Endothelial cell of umbilical vein (primary cell): ENCODE measurements at regions not wholly inside any gene's neighbourhood (a gene's known extent, or its start where the extent isn't known, plus 50 kb on each side); places are given as distances from the start of the nearest gene placed in this dataset.
"Not testable (repeated sequence)": the region's sequence is repeated elsewhere in the genome, so short reads cannot be mapped to it uniquely, and the experiment has no call there.

ENCODE experiments used
- BruUV-seq: library from RNA; stranded (reverse); fragments of 400-500 nt; replicated peaks from 2 replicates; lab custom pipeline; 2021; lab: Mats Ljungman, UMichigan
- CTCF ChIA-PET: fragments of 300-600, 350-600 bp; sonication (Branson Sonifier 250); formaldehyde crosslinking; loops from one replicate; lab custom pipeline; 2021; ENCODE audit warnings: antibody characterized with exemption, inconsistent platforms; lab: Charles Lee
- POLR2A ChIA-PET: fragments of 300-600, 350-600 bp; sonication (Branson Sonifier 250); formaldehyde crosslinking; loops from one replicate; lab custom pipeline; 2021; ENCODE audit warnings: antibody characterized with exemption, inconsistent platforms; lab: Charles Lee
- DNase-seq: peaks from one replicate; pipeline ENCODE4 v3.0.0-alpha.2; 2011; ENCODE audit warnings: low read depth, low spot score
- FAIRE-seq: peaks from 2 replicates; lab custom pipeline; 2011; peaks lifted over from hg19 to GRCh38; lab: Jason Lieb, UNC
- H2AFZ ChIP-seq: 2 replicates; pipeline ENCODE4 v1.6.0; 2012; ENCODE audit warnings: low read depth, low read length, control low read depth, inconsistent platforms
- H3K27ac ChIP-seq: 2 replicates; pipeline ENCODE4 v1.5.1; 2011; ENCODE audit warnings: low read depth, mild to moderate bottlenecking, control low read depth, low read length, moderate library complexity; ENCODE audit not compliant: insufficient read depth
- H3K27me3 ChIP-seq, 2 experiments: 2 replicates each; pipeline versions ENCODE4 v1.6.0 to v1.6.1; 2011; ENCODE audit warnings: low read length in 2 of 2, mixed read lengths in 1 of 2; ENCODE audit not compliant: control insufficient read depth in 2 of 2, insufficient read depth in 2 of 2
- H3K36me3 ChIP-seq, 2 experiments: 2 replicates in 1 of 2; 3 replicates in 1 of 2; pipeline ENCODE4 v1.5.1; 2011; ENCODE audit warnings: low read length in 2 of 2, mild to moderate bottlenecking in 1 of 2, moderate library complexity in 1 of 2; ENCODE audit not compliant: control insufficient read depth in 2 of 2, insufficient read depth in 2 of 2; ENCODE audit errors: extremely low read depth in 1 of 2
- H3K4me1 ChIP-seq: 3 replicates; pipeline ENCODE4 v1.5.1; 2011; ENCODE audit warnings: mild to moderate bottlenecking, low read length; ENCODE audit not compliant: control insufficient read depth, insufficient read depth; ENCODE audit errors: extremely low read depth
- H3K4me2 ChIP-seq: 2 replicates; pipeline ENCODE4 v1.6.1; 2011; ENCODE audit warnings: low read length, control low read depth, mixed read lengths; ENCODE audit not compliant: insufficient read depth
- H3K4me3 ChIP-seq, 3 experiments: fragments of 200-600 bp in 1 of 3; sonication (generic), shearing (Covaris generic) in 1 of 3; replicated peaks in 1 of 3; 2 replicates each; pipeline ENCODE4 v1.5.1; 2011 to 2016; ENCODE audit warnings: control low read depth in 3 of 3, low read length in 3 of 3, mild to moderate bottlenecking in 2 of 3, inconsistent platforms in 1 of 3, low read depth in 1 of 3, moderate library complexity in 1 of 3; ENCODE audit not compliant: insufficient read depth in 1 of 3
- H3K79me2 ChIP-seq: 2 replicates; pipeline ENCODE4 v1.6.0; 2012; ENCODE audit warnings: low read length, inconsistent platforms; ENCODE audit not compliant: control insufficient read depth, insufficient read depth
- H3K9ac ChIP-seq: replicated peaks from 2 replicates; pipeline ENCODE3; 2011; ENCODE audit warnings: low read length, control low read depth; ENCODE audit not compliant: insufficient read depth; ENCODE audit errors: extremely low read depth
- H3K9me1 ChIP-seq: replicated peaks from 3 replicates; pipeline ENCODE4 v1.6.0; 2011; ENCODE audit warnings: mild to moderate bottlenecking, low read length; ENCODE audit not compliant: control insufficient read depth, insufficient read depth; ENCODE audit errors: extremely low read depth
- H3K9me3 ChIP-seq: replicated peaks from 2 replicates; pipeline ENCODE4 v1.5.1; 2012; ENCODE audit warnings: low read length, inconsistent platforms; ENCODE audit not compliant: control insufficient read depth, insufficient read depth
- H4K20me1 ChIP-seq: replicated peaks from 2 replicates; pipeline ENCODE3; 2011; ENCODE audit warnings: mild to moderate bottlenecking, low read length; ENCODE audit not compliant: control insufficient read depth, insufficient read depth; ENCODE audit errors: extremely low read depth
- dilution Hi-C: fragments of 300-500 bp; cut with MboI; formaldehyde crosslinking; loops from one replicate; pipeline ENCODE4 v1.15.0; 2019; ENCODE audit warnings: low sequenced_read_pairs; ENCODE audit not compliant: extremely low pct_ligation_motif_present
- intact Hi-C: fragments of 100-400 bp; cut with micrococcal nuclease; formaldehyde crosslinking; loops from one replicate; pipeline ENCODE4 v1.10.0; 2022

DNA sequence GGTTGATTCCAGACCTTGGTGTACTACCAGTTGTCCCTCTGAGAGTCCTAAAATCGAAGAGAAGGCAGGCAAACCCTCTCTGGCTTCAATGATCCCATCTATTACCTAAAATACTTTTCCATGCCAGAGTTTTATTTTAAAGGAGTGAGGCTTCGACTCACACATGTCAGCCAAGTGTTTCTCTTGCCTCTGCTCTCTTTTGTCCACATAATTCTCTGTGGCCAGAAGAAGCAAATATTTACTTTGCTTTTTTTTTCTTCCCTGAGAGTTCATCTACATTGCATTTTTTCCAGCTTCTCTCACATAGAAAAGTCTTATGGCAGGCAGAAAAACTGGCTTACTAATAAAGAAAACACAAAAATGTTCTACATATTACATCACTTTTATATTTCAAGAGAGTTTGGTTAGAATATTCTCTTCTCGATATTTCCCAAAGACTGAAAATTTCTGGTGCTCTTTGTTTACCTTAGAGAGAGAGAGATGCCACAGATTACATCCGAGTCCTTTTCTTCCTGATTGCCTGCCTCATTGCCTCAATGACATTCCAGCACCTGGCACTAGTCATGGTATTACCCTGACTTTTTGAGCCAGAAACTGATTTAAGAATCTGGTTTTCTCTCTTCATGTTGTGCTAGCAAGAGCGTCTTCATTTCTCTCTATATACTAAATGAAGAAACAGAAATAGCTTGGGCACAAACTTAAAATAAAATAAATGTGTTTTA, 170.3 kb upstream of the FAM174A start:
- DNase-seq, H3K27me3 ChIP-seq, H3K36me3 ChIP-seq, H4K20me1 ChIP-seq, H3K4me1 ChIP-seq, H3K4me2 ChIP-seq, dilution Hi-C loops, H3K79me2 ChIP-seq, H3K4me3 ChIP-seq, H3K9ac ChIP-seq, H3K27ac ChIP-seq, POLR2A ChIA-PET, CTCF ChIA-PET, FAIRE-seq, H3K9me3 ChIP-seq, H3K9me1 ChIP-seq, BruUV-seq, intact Hi-C loops, H2AFZ ChIP-seq: not testable (repeated sequence)

DNA sequence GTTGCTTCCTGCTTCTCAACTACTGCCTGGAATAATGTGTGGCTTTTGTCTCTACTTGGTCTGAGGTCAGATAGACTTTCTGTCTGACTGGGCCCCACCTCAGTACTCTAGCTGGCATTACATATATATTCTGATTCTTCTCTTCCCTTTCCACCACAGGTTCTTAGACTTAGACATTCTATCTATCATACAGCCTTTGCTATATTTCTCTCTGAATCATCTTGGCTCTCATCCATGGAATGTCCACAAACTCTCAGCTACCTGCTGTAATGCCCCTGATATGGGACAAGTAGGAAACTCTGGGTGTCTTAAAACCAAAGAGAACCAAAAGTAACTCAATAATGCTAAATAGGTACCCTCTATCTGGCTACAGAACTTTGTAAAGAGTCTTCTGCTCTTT, 170.8 kb upstream of the FAM174A start:
- H3K4me2 ChIP-seq, H3K9me1 ChIP-seq, H3K79me2 ChIP-seq, intact Hi-C loops, H3K9ac ChIP-seq, H3K9me3 ChIP-seq, H3K4me1 ChIP-seq, H4K20me1 ChIP-seq, H2AFZ ChIP-seq, CTCF ChIA-PET, H3K27ac ChIP-seq, H3K4me3 ChIP-seq, BruUV-seq, DNase-seq, H3K27me3 ChIP-seq, FAIRE-seq, H3K36me3 ChIP-seq, POLR2A ChIA-PET, dilution Hi-C loops: not testable (repeated sequence)

DNA sequence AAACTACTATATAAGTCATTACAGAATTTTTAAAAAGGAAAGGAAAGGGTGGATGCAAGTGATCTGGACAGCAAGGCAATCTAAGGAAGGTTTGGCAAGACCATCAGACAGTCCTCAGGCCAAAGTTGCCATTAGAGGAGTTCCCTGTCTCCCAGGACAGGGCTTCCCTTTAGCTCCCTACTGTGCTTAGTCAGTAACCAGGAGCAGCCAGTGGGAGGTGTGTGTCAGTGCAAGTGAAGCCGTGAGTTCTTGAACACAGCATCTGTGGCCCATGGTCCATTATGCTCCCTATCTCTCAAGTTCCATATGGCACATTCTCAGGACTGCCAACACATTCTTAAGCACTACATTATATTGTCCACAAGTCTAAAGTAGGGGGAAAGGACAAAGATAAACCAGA, 175.2 kb upstream of the FAM174A start:
- H3K79me2 ChIP-seq, H3K27ac ChIP-seq, H3K36me3 ChIP-seq, BruUV-seq, H3K9me3 ChIP-seq, CTCF ChIA-PET, POLR2A ChIA-PET, FAIRE-seq, H3K9me1 ChIP-seq, H3K4me1 ChIP-seq, intact Hi-C loops, H3K4me3 ChIP-seq, H3K4me2 ChIP-seq, dilution Hi-C loops, DNase-seq, H3K27me3 ChIP-seq, H4K20me1 ChIP-seq, H2AFZ ChIP-seq, H3K9ac ChIP-seq: not testable (repeated sequence)

DNA sequence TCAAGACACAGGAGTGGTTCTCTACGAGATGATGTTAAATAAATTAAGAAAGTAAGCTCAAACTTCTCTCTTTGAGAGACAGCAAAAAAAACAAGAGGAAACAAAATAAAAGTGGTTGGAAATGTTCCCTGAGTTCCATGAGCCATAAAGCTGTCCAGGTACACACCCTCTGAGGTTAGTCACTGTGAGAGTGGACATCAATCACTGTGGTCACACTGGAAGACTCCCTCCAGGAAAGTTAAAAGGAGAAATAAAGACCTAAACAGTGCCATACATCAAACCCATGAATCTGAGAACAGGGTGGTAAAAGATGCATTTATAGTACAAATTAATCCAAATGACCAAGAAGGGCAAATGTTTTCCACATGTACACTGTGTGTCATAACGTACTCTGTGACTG, 188.9 kb upstream of the FAM174A start:
- dilution Hi-C loops, result not testable (repeated sequence)

More for the DNA sequence above, 188.9 kb upstream of the FAM174A start:
- H3K4me3 ChIP-seq, intact Hi-C loops, H3K79me2 ChIP-seq, POLR2A ChIA-PET, H2AFZ ChIP-seq, H3K27ac ChIP-seq, H3K9me3 ChIP-seq, CTCF ChIA-PET, H3K4me2 ChIP-seq, H4K20me1 ChIP-seq, H3K9me1 ChIP-seq, H3K36me3 ChIP-seq, H3K27me3 ChIP-seq, H3K4me1 ChIP-seq, FAIRE-seq, H3K9ac ChIP-seq, BruUV-seq, DNase-seq: not testable (repeated sequence)
